Activated gamma-delta T cell treated with Interleukin-2 at 50 U/mL for 16 hours (primary cell): ENCODE measurements at regions not wholly inside any gene's neighbourhood (a gene's known extent, or its start where the extent isn't known, plus 50 kb on each side); places are given as distances from the start of the nearest gene placed in this dataset.
"Not testable (repeated sequence)": the region's sequence is repeated elsewhere in the genome, so short reads cannot be mapped to it uniquely, and the experiment has no call there.

Experiments used
- DNase-seq: peaks from one replicate; pipeline ENCODE4 v3.0.0-alpha.2; 2020

- no peak for DNase-seq
These were observed 590.6 kb downstream of the MATN1 start for GRCh38 chr1:30132602-30133286.

GRCh38 chr1:30130566-30130965 lies 592.8 kb downstream of the MATN1 start:
- DNase-seq = not testable (repeated sequence)

GRCh38 chr1:30130099-30130498 lies 593.3 kb downstream of the MATN1 start:
- DNase-seq = no peak

GRCh38 chr1:30129421-30130055 lies 593.8 kb downstream of the MATN1 start:
- no peak for DNase-seq

GRCh38 chr1:30129001-30129408 lies 594.4 kb downstream of the MATN1 start:
- no peak for DNase-seq

GRCh38 chr1:30126848-30127247 lies 596.5 kb downstream of the MATN1 start:
- no peak for DNase-seq

GRCh38 chr1:30125821-30126170 lies 597.6 kb downstream of the MATN1 start:
- DNase-seq = no peak

GRCh38 chr1:30125021-30125820 lies 598.2 kb downstream of the MATN1 start:
- DNase-seq = no peak

- DNase-seq = no peak
These were observed 599.5 kb downstream of the MATN1 start for GRCh38 chr1:30123896-30124295.

GRCh38 chr1:30123036-30123435 lies 600.3 kb downstream of the MATN1 start:
- DNase-seq = no peak

- DNase-seq = no peak
These were observed 603.0 kb downstream of the MATN1 start for GRCh38 chr1:30120245-30121000.

- no peak for DNase-seq
These were observed 605.7 kb downstream of the MATN1 start for GRCh38 chr1:30117685-30118084.

- no peak for DNase-seq
These were observed 612.0 kb downstream of the MATN1 start for GRCh38 chr1:30111431-30111830.

GRCh38 chr1:30110846-30111245 lies 612.5 kb downstream of the MATN1 start:
- no peak for DNase-seq

GRCh38 chr1:30109853-30110252 lies 613.5 kb downstream of the MATN1 start:
- no peak for DNase-seq

- no peak for DNase-seq
These were observed 615.2 kb downstream of the MATN1 start for GRCh38 chr1:30108186-30108585.

- DNase-seq = no peak
These were observed 617.3 kb downstream of the MATN1 start for GRCh38 chr1:30106125-30106524.

- no peak for DNase-seq
These were observed 618.8 kb downstream of the MATN1 start for GRCh38 chr1:30104551-30104950.

GRCh38 chr1:30103708-30104411 lies 619.5 kb downstream of the MATN1 start:
- no peak for DNase-seq

- DNase-seq = no peak
These were observed 620.8 kb downstream of the MATN1 start for GRCh38 chr1:30102605-30103004.

GRCh38 chr1:30101487-30102227 lies 621.7 kb downstream of the MATN1 start:
- DNase-seq = no peak

GRCh38 chr1:30101016-30101415 lies 622.4 kb downstream of the MATN1 start:
- DNase-seq = no peak
